ENCODE measurements at regions not wholly inside any gene's neighbourhood (a gene's known extent, or its start where the extent isn't known, plus 50 kb on each side); places are given as distances from the start of the nearest gene placed in this dataset.

DNA sequence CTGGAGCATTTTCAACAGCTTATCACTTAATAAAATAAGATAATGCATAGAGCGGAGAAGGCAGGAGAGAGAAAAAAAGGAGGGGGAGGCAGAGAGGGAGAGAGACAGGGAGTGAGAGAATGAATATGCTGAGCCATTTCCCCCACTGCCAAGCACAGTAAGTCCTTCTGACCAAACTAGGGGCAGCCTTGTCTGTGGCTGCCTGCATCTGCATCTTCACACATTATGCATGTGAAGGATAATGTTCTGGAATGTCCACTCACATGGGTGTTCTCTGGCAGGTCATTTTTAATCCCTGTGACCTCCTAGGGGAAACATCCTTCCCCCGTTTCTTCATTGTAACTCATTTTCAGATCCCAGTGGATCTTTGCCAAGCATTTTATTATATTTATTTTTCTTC lies 269.3 kb downstream of the FOXA2 start:
- no peak for DNase-seq (ENCODE audit: low read depth)

- no peak for DNase-seq (ENCODE audit: low read depth)
These were observed 271.5 kb downstream of the FOXA2 start for GRCh38 chr20:22312744-22313346.

DNA sequence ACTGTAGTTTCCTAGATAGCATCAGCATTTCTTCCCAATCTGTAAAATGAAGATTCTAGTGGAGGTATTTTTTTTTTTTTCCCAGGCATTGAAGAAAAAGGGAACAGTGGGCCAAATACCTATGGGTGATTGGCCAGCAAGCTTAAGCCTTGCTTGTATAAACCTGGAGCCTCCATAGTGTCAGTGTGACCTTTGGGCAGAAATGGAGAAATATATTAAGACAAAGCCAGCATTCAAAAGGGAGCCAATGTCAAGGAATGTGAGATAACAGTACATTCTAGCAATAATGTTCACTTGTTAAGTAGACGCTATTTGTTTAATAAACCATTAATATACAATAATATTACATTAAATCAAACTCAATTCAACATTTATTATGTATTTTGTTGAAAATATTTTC lies 275.4 kb downstream of the FOXA2 start:
- no peak for DNase-seq (ENCODE audit: low read depth)

DNA sequence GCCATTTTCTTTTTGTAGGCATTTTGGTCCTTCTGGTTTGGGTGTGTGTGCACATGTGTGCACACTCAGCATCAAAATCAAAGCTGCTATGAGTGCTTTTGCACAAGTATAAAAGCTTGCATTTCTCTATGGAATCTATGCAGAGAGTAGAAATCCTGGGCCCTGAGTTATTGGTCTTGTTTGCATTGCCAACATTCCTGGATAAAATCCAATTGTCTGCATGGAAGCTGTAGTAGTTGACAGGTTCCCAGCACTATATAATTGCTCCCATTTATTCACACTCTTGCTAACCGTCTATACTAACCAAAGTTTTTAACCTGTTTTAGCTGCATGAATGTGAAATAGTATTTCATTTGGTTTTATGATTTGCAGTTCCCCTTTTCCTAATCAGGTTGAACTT lies 277.0 kb downstream of the FOXA2 start:
- no peak for DNase-seq (ENCODE audit: low read depth)

- DNase-seq (ENCODE audit: low read depth), result no peak
These were observed 279.0 kb downstream of the FOXA2 start for GRCh38 chr20:22305381-22305780.

- no peak for DNase-seq (ENCODE audit: low read depth)
These were observed 280.8 kb downstream of the FOXA2 start for GRCh38 chr20:22303523-22303922.

- no peak for DNase-seq (ENCODE audit: low read depth)
These were observed 282.3 kb downstream of the FOXA2 start for GRCh38 chr20:22302039-22302438.

DNA sequence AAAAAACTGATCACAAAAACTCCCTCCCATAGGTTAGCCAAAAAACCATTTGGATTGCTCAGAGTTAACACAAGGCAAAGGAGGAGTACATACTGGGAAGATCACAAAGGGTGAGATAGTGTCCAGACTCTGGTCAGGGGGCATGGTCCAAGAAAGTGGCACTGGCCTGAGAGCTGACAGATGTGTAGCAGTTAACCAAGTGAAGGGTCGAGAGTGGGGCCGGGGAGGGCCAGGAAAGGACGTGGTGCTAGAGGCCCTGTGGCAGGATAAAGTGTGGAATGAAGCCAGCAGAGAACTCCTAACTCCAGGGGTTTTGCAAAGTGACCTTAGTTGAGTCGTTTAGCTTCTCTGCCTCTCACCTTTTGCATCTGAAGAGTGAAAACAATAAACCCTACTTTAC lies 290.5 kb downstream of the FOXA2 start:
- DNase-seq (ENCODE audit: low read depth), result no peak

GRCh38 chr20:22289442-22289841 lies 294.9 kb downstream of the FOXA2 start:
- DNase-seq (ENCODE audit: low read depth), result no peak

- DNase-seq (ENCODE audit: low read depth), result no peak
These were observed 295.4 kb downstream of the FOXA2 start for GRCh38 chr20:22288957-22289356.

DNA sequence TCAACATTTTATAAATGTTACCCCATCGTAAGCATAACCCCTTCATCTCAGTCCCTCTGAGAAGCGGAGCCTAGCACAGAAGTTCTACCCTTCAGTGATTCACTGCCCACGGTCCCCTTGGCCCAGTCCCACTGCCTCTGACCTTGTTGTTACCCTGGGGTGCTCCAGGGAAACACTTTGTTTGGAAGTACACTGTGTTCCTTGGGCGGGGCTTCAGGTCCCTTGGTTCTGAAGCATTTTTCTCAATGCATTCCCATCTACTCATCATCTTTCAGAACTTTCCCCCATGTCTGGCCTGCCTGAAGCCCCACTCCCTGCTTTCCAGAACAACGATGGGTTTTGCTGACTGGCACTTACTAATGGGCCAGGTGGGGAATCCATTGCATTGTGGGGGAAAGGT lies 296.2 kb downstream of the FOXA2 start:
- no peak for DNase-seq (ENCODE audit: low read depth)

DNA sequence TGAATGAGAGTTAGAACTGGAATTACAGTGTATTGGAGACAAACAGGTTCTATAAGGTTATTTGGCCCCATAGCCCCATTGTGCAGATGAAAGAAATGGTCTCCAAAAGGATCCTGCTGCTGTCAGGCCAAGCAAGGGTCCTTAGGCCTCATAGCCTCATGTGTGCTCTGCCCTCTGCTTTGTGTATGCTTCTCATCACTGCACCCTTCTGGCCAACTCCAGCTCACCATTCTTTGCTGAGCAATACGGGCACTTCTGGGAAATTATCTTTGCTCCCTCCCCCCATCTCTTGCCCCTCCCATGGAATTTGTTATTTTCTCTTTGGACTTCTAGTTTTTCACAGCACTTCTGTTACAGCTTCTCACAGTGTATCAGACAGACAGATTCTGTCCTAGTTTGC lies 298.8 kb downstream of the FOXA2 start:
- no peak for DNase-seq (ENCODE audit: low read depth)

DNA sequence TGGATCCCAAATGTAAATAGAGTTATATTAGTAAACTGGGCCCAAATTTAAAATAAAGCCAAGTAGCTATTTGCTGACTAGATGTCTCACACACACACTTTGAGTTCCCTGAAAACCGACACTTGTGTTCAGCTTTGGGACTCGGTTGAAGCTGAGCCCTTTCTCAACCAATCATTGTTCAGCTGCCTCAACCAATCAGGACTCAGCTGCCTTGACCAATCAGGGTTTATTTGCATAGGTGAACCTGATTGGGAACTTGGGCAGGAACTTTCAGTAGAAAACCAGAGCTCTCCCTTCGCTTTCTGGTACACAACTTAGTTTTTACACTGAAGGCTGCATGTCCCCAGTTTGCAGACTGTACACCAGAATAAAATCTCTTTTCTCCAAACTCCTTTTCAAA lies 301.7 kb downstream of the FOXA2 start:
- no peak for DNase-seq (ENCODE audit: low read depth)

DNA sequence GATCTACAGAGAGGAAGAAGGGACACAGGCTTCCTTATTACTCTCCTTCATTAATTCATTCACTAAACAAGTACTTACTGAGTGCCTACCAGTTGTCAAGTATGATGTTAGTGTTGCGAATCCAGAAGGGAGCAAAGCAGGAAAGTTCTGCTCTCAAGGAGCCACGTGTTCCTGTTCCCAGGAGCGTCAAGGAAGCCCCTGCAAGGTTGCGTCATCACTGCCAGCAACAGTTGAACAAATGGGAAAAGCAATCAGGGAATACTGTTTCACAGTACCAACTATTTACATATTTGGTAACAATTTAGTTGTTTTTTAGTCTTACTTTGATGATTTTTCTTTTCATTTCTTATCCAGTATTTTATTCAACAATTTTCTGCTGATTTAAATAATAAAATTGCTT lies 310.0 kb downstream of the FOXA2 start:
- no peak for DNase-seq (ENCODE audit: low read depth)

DNA sequence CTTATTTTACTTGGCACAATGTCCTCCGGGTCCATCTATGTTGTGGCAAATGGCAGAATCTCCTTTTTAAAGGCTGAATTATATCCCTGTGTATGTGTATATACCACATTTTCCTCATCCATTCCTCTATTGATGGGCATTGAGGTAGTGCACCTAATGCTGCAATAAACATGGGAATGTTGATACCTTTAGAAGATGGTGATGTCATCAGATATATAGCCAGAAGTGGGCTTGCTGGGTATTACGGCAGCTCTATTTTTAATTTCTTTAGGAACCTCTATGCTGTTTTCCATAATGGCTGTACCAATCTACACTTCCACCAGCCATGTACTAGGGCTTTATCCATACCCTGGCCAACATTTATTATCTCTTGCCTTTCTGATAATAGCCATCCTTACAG lies 315.7 kb downstream of the FOXA2 start:
- no peak for DNase-seq (ENCODE audit: low read depth)

DNA sequence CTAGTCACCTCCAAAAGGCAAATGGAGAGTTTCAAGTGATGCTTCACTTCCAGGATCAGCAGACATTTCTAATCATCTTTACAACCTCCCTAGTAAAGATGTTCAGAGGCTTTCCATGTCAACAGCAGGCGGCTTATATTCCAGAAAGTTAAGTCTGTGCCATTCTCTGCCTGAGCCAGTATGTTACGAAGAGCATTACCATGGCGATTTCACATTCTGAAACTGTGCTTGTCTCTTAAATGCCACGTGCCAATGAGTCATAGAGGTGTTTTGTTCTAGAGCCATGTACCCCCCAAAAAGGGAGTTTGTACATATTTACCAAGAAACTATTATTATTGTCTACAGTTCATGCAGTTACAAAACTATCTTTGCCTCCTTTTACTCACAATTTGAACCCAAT lies 319.5 kb downstream of the FOXA2 start:
- no peak for DNase-seq (ENCODE audit: low read depth)

DNA sequence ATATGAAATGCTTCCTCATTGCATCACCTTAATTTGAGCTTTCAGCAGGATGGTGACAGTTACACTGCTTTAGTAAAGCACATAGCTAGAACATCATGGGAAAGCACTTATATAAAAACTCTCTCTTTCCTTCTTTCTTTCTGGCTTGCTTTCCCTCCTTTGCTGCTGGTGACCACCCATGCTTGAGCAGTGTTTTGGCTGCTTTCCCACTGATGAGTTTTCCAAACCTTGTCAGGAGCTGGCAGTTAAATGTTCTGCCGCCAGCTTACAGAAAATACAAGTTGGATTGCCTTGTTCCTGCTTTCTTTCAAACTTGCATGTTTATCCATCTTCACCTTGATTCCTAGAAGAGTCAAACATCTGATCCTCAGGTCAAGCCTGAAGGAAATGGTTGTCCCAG lies 323.9 kb downstream of the FOXA2 start:
- DNase-seq (ENCODE audit: low read depth), result no peak

GRCh38 chr20:22257912-22258311 lies 326.5 kb downstream of the FOXA2 start:
- no peak for DNase-seq (ENCODE audit: low read depth)

GRCh38 chr20:22248051-22248667 lies 336.2 kb downstream of the FOXA2 start:
- DNase-seq (ENCODE audit: low read depth), result no peak

- DNase-seq (ENCODE audit: low read depth), result no peak
These were observed 339.2 kb downstream of the FOXA2 start for GRCh38 chr20:22245139-22245538.

- DNase-seq (ENCODE audit: low read depth), result no peak
These were observed 341.3 kb downstream of the FOXA2 start for GRCh38 chr20:22243067-22243466.

DNA sequence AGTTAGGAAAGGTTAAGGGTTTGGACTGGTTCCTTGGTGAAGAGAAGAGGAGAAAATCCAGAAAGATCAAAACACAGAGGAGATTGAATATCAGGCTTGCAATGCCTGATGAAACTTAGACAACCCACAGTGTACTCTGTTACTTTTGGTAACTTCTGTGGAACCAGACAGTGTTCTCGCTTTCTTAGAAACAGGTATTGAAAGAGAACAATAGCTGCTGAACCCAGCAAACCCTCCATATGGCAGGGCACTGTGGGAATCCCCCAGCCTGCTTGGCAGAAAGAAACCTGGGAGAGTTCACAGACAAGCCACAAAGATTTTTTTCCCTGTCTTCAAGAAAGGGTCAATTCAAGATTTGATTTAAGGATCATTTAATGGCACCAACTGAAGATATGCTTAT lies 342.8 kb downstream of the FOXA2 start:
- DNase-seq (ENCODE audit: low read depth), result no peak

DNA sequence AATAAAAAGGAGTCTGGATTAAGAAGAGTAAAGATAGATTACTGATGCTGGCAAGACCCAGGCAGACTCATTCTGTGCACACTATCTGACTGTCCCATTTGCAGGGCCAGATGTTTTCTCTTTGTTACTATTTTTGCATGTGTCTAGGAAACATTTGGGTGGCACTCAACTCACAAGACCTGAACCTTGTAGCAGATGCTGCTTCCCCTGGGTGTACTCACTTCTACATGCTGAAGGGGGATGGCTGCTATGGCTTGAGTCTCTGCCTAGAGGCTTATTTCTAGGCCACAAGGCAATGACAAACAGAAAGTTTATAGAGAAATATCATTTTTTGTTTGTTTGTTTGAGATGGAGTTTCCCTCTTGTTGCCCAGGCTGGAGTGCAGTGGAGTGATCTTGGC lies 351.4 kb downstream of the FOXA2 start:
- no peak for DNase-seq (ENCODE audit: low read depth)

DNA sequence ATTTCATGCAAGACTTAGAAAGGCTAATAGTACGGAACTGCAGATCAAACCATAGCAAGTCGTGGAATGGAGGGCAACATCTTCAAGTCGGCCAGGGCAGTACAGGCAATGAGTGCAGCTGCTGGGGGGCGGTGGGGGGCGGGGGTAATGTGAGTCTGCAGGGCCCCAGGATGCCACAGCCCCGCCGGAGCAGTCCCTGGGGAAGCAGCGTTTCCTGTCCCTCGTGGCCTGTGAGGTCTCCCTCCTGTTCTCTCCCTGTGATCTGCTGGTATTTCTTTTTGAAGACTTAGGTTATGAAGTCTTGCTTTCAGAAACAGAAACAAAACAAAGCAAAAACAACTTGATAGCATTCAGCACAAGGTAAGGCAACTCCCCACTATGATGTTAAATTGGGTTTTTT lies 351.9 kb downstream of the FOXA2 start:
- no peak for DNase-seq (ENCODE audit: low read depth)
